Stimulated activated CD4-positive, alpha-beta T cell treated with anti-CD3 and anti-CD28 coated beads, TNF-alpha, amount 100 ng/mL, for 48 hours (primary cell): ENCODE measurements at regions not wholly inside any gene's neighbourhood (a gene's known extent, or its start where the extent isn't known, plus 50 kb on each side); places are given as distances from the start of the nearest gene placed in this dataset.
"Not testable (repeated sequence)": the region's sequence is repeated elsewhere in the genome, so short reads cannot be mapped to it uniquely, and the experiment has no call there.

Experiments
- DNase-seq, 3 donors: peaks; one replicate each; pipeline ENCODE4 v3.0.0-alpha.2; 2020; ENCODE audit warnings: low read depth in 3 of 3

DNA sequence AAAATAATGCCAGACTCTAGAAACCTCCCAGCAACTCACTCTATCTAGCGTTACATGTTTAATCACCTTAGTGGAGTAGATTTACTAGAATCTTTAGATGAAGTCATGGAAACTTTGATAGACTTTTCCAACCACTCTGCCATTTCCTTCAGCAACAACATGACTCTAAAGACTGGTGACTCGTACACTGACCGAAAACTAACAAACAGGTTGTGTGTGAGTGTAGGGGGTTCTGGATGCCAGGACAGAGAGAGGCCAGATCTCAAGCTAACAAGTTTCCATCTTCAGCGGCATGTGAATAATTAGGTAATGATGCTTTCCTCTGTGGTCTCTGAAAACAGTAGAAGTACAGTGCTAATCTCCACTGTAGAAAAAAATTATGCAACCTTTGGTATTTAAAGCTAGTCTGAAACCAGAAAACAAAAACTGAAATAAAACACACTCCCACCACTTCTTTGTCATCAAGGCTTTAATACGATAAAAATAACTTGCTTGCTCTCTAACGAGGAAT, 286.4 kb downstream of the PRDM5 start:
- DNase-seq = no peak

DNA sequence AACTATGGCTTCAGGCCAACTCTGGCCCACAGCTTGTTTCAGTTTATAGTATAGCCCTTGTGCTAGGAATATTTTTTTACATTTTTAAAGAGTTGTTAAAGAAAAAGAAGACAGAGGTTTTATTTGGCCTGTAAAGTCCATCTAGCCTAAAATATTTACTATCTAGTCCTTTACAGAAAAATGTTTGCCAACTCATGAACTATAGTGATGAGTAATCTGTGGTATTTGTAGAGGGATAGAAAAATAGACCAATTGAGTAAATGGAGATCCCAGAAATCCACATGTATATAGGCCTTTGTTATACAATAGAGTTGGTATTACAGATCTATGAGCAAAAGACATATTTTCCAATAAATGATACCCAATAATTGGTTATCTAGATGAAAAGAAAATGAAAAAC, 288.7 kb downstream of the PRDM5 start:
- no peak for DNase-seq

DNA sequence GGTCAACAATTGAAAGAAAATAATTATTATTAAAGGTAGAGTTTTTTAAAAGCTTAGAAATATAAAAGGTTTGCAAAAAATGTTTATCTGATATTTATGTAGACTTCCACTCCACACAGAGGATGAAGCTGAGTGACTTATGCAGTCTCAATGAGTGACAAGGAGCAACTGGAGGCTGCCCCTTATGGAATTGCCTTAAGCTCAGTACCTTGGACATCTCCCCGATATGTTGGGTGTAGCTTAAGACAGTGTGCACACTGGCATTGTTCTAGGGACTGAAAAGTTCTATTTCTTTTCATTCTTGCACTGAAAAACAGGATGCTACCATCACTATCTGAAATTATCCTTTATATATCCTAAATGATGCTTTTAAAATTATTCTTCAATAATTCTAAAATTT, 292.1 kb downstream of the PRDM5 start:
- no peak for DNase-seq

DNA sequence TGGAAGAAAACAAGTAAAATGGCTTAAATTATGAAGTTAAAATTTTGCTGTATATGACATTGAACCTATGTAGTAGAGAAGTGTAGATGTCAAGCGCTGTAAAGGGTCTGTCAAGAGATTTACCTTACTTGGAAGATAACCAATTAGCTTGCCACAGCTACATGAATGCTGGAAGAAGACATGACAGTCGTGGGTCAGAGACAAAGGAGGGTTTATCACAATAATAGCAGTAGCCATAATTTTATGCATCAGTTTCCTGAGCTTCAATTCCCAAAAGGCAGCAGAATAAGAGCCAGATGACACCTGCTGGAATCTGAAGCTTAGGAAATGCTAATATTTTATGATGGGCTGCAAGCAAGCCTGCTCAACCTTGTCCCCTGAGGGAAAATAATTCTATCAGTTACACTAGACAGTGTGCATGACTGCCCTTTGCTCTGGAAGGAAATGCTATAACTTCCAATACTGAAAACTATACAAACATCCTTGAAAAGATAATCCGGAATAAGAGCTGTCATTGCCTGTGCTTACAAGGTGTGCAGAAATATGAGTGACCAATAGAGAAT, 292.9 kb downstream of the PRDM5 start:
- DNase-seq = no peak

DNA sequence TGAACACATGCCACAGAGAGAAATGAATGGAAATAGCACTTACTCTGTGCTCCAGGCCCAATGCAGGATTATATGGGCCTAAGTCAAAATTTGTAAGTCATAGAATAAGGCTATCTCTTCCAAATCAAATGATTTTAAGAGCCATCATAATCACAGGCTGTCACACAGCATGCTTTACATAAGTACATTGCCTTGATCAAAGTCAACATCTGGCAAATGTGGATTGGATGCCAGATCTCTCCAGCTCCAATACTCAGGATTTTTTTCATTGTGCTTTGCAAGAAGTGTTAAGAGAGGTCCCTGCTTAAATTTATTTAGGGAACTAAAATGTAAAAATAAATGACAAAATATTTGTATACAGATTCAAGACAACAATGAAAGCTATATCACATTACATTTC, 299.9 kb downstream of the PRDM5 start:
- no peak for DNase-seq

DNA sequence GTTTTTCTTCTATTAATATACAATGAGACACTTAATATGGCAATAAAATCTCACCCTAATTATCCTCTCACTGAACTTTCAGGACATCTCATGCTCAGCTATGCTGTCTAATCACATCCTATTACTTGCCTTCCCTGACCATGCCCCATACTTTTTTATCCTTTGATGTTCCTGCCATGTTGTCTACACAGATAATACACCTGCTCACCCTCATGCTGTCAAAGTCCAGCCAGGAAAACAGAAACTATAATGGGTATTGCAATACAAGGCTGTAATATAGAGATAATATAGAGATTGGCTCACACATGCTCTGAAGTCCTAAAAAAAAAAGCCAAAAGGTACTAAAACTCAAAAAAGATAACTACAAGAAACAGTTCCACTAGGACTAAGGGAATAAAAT, 305.4 kb downstream of the PRDM5 start:
- no peak for DNase-seq

DNA sequence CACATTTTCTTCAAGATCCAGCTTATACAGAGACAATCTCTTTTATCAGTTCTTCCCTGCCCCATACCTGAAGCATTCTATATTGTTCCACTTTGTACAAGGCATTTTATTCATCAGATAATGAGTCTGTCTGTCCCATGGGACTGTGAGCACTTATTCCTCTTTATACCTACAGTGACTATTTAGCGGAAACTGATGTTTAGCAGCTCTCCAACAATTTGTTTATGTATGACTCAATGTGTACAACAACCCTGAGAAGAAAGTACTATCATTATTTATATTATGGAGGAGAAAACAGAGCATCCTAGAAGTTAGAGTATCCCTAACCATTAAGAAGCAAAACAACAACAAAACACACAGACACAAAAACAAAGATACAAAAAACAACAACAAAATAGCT, 306.5 kb downstream of the PRDM5 start:
- no peak for DNase-seq

DNA sequence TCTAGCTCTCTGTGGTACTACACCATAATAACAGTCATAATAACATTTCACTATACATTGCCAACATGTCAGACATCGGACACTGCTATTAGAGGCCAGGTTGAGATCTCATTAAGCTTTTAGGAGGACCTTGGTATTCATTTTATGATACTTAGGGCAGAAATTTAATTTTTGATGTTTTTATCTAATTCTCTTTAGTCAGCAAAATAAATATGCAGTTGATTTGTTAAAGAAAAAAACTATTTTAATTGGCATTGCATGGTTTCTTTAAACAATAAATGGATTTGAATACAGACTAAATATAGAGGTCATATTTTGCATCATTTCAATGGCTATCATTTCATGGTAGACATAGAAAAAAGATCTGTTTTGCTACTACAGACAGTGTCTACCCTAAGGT, 308.7 kb downstream of the PRDM5 start:
- no peak for DNase-seq

DNA sequence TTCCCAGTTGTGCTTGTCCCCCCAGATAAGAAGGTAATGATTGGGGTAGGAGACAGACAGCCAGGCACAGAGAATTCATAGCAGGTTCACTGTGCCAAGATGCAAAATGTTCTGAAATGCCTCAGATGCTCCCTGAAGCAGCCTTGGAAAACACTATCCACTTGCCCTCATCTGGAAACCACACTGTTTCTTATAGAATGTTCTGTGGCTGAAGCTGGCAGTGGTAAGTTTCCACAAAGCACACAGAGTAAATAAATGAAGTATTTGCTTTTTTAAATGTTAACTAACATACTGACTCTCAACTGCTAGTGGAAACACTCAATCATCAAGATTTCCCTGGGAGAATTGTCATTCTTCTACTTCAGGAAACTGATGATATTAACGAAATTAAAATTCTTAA, 311.4 kb downstream of the PRDM5 start:
- no peak for DNase-seq

DNA sequence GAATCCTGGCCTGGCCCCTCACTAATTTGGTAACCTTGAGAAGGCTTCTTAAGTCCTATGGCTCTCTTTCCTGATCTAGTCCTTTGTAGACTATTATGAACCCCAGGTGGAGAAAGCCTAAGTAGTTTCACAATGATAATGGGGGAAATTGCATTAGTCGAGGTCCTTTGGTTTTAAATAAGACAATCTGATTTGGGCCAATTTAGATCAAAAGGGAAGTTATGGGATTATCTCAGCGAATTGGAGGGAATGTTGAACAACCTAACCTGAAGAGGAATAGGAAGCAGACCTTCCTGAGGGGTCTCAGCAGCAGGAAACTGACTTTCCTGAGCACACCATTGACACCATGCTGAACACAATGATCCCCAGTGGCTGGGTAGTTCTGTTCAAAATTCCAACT, 331.5 kb downstream of the PRDM5 start:
- DNase-seq = no peak

DNA sequence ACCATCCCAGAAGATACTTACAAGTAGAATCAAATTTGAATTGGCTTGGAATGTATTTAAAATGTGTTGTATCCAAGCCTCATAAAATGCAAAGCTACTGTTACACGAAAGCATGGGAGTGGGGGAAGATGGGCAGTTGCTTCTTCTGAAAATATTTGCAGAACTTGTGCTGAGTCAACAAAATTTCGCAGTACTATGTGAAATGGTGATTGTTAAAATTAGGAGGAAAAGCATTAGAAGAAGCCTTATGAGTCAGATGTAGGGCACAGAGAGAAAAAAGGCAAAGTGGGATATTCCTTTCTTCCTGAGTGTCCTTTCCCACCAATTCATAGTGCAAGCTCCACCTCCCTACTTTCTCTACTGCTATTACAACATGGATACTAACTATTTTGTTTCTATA, 332.7 kb downstream of the PRDM5 start:
- no peak for DNase-seq

DNA sequence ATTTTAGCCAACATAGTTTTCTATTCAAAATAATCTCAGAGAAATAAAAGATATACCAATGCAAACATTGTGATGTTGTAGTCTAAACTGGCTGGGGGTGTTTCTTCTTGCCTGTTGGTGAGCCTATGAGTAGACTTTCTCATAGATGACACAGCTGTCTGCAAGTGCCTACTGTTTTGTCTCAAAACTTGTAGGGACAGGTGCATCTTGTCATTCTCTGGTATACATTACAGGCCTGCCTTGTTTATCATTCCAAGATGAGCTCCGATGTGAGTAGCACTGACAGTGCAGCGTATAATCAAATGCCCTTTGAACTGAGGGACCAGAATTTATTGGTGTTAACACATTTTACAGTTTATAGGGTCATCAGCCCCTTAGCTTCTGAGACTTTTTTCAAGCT, 353.8 kb downstream of the PRDM5 start:
- DNase-seq = no peak

DNA sequence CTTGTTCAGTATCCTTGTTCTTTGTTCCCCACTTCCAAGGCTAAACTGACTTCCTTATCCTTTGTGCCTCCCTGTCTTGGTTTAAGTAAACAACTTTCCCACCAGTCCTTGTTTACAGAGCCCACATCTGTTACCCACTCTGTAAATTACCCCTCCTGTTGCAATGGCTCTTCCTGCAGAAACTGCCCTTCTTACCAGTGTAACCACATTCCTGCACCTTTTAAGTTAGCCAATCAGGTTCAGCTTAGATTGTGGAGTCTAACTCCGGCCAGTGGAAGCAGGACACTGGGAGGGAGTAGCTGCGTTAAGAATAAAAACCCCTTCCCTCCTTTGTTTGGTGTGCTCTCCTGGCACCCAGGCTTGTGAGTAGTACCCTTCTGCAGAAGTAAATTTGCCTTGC, 360.9 kb downstream of the PRDM5 start:
- no peak for DNase-seq

DNA sequence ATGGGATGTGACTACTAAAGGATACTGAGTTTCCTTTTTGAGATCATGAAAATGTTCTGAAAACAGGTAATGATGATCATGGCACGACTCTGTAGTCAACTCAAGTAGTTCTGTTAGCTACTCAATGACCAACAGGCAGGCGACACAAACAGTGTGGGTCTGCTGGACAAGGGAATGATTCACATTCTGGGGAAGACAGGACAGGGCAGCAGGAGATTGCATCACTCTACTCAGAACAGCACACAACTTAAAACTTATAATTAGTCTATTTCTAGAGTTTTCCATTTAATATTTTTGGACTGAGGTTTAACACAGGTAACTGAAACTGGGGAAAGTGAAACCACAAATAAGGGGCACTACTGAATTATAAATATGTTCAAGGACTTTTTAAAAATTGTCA, 365.2 kb downstream of the PRDM5 start:
- no peak for DNase-seq

DNA sequence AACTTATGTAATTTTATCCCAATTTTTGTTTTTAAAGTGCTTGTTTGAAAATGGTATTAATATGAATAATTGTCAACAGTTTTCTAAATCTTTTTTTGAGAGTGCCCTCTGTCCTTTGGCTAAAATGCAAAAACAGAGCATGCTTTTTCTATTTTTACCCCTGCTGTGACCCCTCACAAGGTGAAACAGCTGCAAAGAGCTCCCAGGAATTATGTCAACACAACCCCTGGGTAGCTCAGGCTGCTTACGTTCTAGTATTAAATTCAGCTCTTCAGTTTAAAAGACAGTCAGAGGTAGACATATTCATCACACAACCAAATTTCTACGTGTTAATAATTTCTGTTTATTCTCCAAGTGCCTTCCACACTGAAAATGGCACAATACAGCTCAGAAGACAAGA, 367.5 kb downstream of the PRDM5 start:
- no peak for DNase-seq

DNA sequence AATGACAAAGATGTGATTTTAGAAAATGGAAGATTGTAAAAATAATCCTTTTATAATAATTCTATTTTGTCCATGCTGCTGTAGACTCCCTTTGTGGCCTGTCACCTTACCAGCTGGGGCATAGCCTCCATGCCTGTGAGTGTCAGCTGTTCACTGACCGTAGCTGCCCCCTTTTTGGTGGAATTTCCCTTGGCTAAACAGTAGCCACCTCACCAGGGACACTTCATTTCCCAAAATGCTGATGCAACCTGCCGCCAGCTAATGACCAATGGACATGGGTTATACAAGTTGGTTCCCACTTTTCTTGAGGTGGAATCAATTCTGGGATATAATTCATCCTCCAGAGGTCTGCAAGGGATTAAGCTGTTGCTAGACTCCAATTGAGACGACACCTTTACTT, 368.4 kb downstream of the PRDM5 start:
- DNase-seq = no peak

DNA sequence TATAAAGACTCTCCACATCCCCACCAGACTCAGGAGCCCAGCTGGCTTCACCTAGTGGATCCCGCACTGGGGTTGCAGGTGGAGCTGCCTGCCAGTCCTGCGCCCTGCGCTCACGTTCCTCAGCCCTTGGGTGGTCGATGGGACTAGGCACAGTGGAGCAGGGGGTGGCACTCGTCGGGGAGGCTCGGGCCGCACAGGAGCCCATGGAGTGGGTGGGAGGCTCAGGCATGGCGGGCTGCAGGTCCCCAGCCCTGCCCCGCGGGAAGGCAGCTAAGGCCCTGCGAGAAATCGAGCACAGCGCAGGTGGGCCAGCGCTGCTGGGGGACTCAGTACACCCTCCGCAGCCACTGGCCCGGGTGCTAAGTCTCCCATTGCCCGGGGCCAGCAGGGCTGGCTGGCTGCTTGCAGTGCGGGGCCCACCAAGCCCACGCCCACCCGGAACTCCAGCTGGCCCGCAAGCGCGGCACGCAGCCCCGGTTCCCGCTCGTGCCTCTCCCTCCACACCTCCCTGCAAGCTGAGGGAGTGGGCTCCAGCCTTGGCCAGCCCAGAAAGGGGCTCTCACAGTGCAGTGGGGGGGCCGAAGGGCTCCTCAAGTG, 371.8 kb downstream of the PRDM5 start:
- not testable (repeated sequence) for DNase-seq

DNA sequence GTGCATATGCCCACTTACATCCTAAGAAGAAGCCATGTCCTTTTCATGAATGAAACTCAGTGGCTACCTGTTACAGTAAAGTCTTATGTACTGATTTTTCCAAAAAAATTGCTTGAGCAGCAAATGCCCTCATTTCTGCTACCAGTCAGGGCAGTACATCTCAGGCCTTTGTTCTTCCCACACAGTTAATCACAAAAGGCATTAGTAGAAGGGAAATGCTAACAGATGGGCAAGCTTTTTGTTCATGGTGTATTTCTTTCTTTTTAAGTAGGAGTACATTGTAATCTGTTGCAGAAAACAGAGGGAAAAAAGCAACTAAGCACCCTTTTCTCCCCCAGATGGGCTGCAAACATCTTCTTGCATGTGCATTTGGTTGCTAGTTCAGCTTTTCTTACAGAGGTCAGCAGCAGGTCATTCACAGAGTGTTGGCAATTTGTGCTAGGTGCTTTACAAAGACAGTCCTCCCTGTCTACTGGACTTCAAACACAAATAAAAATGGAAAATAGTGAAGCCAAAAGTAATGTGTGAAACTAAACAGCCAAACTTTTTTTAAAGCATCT, 373.4 kb downstream of the PRDM5 start:
- no peak for DNase-seq

DNA sequence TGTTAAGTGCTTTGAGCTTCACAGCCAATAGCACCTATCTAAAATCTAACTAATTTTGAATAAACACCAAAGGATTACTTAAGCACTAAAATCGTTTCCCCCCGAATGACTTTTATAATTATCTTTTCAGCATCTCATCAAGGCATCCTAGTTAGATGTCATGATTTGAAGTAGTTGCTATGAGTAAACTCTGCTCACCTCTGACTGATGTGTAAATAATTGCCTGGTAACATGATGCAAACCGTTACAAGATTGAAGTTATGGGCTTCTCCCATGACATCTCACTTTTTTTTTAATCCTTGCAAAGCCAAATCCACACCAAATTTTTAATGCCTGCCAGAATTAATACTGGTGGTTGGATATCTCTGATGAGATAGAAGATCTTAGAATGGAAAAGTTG, 377.1 kb downstream of the PRDM5 start:
- DNase-seq = no peak

DNA sequence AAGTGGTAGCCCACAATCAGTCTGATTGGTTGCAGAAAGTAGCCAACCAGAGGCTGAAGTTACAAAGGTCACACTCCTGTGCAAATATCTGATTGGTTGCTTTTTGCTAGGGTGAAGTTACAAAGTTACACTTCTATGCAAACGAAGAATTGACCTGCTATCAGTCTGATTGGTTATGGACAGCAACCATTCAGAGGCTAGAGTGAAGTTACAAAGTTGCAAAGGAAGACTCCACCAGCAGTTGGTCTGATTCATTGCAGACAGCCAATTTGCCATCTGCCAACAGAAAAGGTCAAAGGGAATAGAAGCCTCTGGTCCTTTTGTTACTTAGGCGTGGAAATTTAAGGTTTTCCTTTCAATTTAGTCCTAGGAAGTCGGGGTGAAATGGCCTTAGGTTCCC, 377.7 kb downstream of the PRDM5 start:
- no peak for DNase-seq

DNA sequence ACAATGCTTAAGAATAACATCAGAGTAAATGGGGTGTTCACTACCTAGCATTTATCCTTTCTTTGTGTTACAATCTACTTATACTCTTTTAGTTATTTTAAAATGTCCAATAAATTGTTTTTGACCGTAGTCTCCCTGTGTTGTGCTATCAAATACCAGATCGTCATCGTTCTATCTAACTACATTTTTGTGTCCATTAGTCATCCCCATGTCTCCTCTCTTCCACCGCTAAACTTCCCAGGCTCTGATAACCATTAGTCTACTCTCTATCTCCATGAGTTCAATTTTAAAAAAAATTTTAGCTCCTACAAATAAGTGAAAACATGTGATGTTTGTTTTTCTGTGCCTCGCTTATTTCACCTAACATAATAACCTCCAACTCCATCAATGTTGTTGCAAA, 381.9 kb downstream of the PRDM5 start:
- no peak for DNase-seq

DNA sequence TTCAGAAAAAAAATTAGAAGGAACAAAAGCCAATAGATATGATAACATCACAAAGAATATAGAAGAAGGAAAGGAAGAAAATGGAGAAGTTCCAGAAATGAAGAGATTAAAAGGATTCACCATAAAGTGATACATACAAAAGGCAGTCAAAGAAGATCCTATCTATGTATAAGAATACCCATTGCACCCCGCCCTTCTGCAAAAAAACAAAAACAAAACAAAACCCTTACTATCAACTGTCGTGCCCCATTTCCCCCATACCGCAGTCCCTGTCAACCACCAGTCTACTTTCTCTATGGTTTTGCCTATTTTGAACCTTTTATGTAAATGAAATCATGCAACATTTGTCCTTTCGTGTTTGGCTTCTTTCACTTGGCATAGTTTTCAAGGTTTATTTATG, 385.6 kb downstream of the PRDM5 start:
- no peak for DNase-seq

DNA sequence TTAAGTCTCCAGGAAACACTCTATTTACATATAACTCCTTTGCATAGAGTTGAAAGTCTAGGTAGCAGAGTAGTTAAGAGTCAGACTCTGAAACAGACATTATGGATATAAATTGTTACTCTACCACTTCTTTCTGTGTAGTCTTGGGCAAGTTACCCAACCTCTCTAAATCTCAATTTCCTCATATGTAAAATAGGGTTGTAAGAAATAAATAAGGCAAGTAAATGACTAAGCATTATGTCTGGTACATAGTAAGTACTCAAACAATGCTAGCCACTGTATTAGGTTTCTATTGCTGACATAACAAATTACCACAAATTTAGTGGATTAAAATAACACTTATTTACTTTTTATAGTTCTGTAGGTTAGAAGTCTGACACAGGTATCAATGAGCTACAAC, 394.1 kb downstream of the PRDM5 start:
- no peak for DNase-seq

DNA sequence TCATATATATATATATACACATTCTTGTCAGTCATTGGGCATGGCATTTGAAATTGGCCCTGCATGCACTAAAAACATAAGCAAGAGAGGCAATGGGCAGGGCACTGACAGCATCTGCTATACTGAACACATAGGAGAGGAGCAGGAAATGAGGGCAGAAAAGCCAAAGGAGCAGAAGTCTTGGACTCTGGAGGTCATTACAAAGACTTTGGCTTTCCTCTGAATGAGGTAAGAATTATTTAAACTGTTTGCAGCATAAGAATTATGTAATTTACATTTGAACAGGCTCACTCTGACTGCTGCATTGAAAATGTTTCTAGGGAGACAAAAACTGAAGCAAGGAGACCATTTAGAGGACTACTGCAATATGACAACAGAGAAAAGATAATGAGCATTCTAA, 396.5 kb downstream of the PRDM5 start:
- no peak for DNase-seq
